ENCODE measurements at regions not wholly inside any gene's neighbourhood (a gene's known extent, or its start where the extent isn't known, plus 50 kb on each side); places are given as distances from the start of the nearest gene placed in this dataset.

GRCh38 chr3:74564560-74564959 is 49.9 kb downstream of the CNTN3 start:
- no peak for FAIRE-seq

GRCh38 chr3:74562558-74563269 is 51.7 kb downstream of the CNTN3 start:
- FAIRE-seq, result no peak

DNA sequence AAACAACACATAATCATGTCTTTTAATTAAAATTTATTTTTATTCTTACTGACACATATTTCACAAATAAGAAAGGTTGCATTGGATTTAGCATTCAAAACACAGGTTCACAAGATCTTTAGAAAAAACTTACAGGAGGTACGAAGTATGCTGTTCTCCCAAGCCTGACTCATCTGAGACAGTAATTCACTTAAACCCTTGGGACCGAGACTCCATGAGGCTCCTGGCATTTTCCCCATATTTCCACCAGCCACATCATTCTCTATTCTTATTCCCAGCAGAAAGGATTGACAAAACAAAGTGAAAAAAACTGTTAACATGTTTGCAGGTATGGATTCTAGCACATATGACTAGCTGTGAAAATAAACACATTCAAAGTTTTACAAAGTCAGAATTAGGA is 52.6 kb downstream of the CNTN3 start:
- FAIRE-seq, result no peak

GRCh38 chr3:74559261-74559660 is 55.2 kb downstream of the CNTN3 start:
- no peak for FAIRE-seq

- FAIRE-seq, result no peak
These were observed 63.8 kb downstream of the CNTN3 start for GRCh38 chr3:74550686-74551085.

GRCh38 chr3:74546426-74546825 is 68.0 kb downstream of the CNTN3 start:
- no peak for FAIRE-seq

DNA sequence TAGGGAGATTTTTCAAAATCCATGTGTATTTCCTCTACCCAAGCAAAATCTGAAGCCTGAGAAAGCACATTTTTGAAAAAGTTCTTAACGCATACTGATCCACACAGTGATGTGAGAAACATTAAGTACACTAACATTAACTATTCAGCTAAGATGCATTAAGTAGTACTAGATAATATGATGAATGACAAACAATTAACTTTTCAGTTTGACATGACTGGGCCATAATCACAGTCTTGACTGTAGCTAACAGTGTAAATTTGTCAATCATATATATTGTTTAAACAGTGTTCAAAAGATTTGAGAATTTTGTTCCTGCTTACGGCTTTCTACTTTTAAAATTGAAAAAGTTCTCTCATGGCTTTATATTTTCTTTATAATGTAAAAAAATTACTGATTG is 72.0 kb downstream of the CNTN3 start:
- FAIRE-seq, result no peak

- no peak for FAIRE-seq
These were observed 74.6 kb downstream of the CNTN3 start for GRCh38 chr3:74539876-74540275.

DNA sequence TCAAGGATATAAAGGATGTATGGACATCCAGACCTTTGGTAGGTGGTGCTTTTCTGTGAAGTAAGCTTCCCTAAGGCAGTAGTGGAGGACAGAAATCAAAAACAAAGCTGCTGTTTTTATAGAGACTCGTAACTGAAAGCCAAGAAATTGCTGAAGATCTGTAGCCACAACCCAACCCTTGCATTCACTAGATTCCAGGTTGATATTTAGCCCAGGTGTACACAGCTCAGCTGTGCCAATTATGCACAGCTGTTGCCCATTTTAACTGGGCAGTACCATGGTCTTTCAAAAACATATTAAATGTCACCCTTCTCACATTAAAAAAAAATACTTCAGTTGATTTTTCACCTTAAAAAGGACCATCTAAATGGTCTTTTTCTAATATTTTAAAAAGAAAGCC is 75.8 kb downstream of the CNTN3 start:
- FAIRE-seq, result no peak

DNA sequence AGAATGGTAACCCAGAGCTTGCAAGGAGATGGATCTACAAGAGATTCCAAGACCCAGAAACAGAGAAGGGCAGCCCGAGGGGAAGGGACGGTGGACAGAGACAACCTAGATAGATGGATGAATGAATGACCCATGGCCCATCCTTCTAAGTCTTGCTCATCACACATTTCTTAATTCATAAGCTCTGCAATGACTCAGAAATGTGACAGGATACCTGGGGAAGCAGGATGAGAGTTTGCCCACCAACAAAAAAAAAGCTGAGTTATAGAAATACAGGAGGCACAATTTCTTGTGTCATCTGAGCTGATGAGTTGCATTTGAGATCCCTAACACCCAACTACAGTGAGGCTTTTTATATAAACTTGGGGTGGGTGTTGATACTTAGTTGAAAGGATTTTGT is 76.6 kb downstream of the CNTN3 start:
- FAIRE-seq, result no peak

GRCh38 chr3:74537164-74537563 is 77.3 kb downstream of the CNTN3 start:
- FAIRE-seq, result no peak

- no peak for FAIRE-seq
These were observed 79.2 kb downstream of the CNTN3 start for GRCh38 chr3:74535281-74535680.

DNA sequence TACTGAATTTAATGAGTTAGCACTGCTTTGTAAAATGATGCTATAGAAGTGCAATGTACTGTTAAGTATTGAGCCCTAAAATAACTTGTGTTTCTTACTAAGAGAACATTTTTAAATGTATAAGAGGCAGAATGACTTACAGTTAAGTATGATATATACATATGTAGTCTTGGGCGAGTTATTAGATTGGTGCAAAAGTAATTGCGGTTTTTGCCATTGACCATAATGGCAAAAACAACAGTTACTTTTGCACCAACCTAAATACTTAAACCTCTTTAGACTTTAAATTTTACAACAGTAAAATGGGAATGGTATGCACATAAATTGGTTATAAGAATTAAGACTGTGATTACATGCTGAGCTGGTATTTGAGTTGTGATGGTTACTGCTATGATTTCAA is 79.8 kb downstream of the CNTN3 start:
- FAIRE-seq, result no peak

DNA sequence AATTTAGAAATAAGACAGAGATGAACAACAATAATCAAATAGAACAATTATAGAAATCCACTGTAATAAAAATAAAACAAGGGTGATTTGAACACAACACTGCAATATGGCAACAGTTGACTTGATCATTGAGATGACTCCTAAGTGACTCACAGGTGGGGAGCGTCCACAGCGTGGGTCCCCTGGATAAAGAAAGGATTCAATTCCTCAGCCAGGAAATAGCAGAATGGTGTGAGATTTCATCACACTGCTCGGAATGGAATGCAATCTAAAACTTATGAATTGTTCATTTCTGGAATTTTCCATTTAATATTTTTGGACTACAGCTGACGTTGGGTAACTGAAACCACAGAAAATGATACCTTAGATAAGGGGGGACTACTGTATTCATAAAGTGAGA is 82.0 kb downstream of the CNTN3 start:
- FAIRE-seq, result no peak

GRCh38 chr3:74531491-74531890 is 83.0 kb downstream of the CNTN3 start:
- FAIRE-seq, result no peak

DNA sequence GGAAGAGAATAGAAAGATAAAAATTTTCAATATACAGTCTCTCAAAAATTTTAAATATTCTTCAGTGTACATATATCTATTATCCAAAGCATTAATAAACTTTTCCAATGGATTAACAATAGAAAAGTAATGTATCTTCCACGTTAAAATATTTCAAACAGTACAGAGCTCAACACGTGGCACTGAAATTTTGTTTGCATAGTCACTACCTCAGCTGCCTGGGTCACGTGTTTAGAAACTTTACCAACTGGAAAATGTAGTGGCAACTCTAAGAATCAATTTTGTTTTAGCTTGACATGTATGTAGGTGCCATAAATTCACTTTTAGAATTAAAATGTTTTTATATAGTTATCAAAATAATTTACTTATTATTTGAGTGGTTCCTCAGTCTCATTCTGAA is 85.3 kb downstream of the CNTN3 start:
- no peak for FAIRE-seq

DNA sequence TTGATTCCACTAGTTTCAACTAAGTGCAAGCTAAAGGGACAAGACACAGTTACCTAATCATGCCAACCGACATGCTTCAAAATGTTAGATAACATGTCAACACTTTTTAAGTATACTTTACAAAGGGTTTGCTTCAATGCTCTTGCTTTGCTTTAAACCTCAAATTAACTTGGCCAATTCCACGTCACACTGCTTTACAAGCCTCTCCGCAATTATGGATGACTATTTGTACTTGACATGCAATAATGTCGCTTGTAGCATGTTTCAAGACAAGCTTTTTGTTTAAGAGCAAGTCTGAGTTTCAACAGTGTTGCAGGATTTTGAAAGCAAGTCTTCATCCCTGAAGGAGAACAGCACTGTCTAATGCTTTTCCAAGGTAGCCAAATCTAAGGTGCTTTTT is 86.9 kb downstream of the CNTN3 start:
- FAIRE-seq, result no peak

DNA sequence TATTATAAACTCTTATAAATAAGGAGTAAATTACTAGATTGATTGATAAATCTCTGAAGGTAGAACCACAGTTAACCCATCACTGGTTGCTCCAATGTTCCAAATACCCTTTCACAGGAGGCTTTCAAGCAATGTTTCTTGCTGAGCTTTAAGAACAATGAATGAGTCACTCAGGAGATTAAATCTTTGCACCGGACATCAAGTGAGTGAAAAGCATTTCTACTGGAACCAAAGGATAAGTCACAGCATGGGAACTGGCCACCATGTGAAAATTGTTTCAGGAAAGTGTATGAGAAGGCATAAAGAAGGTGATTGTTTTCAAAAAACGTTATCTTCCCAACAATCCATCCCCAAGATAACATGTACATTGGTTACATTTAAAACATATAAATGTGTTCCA is 90.6 kb downstream of the CNTN3 start:
- no peak for FAIRE-seq

DNA sequence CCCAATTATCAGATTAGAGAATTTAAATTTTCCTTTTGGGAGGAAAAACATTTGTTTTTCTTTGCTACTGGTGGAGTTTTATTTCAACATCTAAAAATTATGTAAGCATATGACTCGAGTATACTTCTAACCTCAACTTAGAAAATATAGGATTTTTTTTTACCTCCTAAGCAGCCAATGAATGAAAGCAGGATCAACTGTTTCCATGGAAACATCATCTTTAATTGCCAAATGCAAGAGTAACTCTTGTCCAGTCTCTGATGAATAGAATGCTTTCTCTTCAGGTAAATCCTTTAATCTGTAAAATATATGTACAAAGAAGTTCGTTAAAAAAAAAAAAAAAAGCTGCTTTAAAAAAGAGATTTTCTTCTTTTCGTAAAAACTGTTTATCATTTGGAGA is 93.6 kb downstream of the CNTN3 start:
- no peak for FAIRE-seq

DNA sequence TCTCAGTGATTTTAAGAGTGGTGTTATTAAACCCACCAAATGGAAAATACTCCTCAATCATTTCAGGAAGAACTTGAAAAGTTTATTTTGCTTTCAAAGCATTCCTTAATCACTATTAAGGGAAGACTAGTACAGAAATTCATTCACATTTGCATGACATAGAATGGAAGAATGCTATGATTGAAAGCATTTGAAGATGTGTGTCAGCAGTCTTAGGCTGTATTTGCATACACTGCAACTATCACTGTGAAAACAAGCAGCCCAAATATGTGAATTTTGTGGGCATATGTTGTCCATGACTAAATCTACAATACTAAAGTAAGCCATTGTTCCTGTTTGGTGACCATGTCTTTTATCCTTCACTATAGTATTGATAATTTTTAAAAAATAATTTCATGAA is 95.8 kb downstream of the CNTN3 start:
- no peak for FAIRE-seq

- FAIRE-seq, result no peak
These were observed 98.4 kb downstream of the CNTN3 start for GRCh38 chr3:74516019-74516418.

DNA sequence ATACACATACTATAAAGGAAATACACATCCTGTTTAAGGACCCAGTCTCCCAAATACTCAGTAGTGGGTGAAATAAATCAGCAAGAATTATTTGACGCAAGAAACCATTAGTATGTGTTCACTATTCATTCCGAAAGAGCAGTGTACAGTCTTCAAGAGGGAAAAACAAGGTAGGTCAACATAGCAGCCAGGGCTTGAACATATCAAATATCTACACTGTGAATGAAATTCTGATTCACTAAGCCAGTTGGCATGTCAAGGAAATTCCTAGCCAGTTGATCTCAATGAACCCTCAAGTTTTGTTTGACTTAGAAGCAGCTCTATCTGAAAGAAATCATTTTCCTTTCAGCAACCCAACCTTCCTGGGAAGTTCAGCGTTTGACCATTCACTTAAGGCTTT is 99.0 kb downstream of the CNTN3 start:
- no peak for FAIRE-seq

- FAIRE-seq, result no peak
These were observed 103.4 kb downstream of the CNTN3 start for GRCh38 chr3:74511078-74511477.

- FAIRE-seq, result no peak
These were observed 104.1 kb downstream of the CNTN3 start for GRCh38 chr3:74510261-74510818.

GRCh38 chr3:74507691-74508090 is 106.8 kb downstream of the CNTN3 start:
- FAIRE-seq, result no peak
